Thyroid gland (tissue), 4 donors: ENCODE measurements at regions not wholly inside any gene's neighbourhood (a gene's known extent, or its start where the extent isn't known, plus 50 kb on each side); places are given as distances from the start of the nearest gene placed in this dataset.

Experiments
- POLR2A ChIP-seq, 2 donors: fragments of 450-650 bp; IDR thresholded peaks; one replicate each; pipeline ENCODE4 v1.6.1; 2017; ENCODE audit warnings: antibody characterized with exemption in 2 of 2, mild to moderate bottlenecking in 2 of 2, moderate library complexity in 1 of 2
- TF ChIP-seq, protein P1 (sequence below), 6 experiments: fragments of 200-600 bp in 3 of 6; fragments of 450-650 bp in 3 of 6; sonication (generic) in 3 of 6; IDR thresholded peaks; one replicate each; pipeline ENCODE4 v1.5.1; 2016 to 2019; ENCODE audit warnings: antibody characterized with exemption in 6 of 6, mild to moderate bottlenecking in 2 of 6, inconsistent platforms in 1 of 6, moderate library complexity in 1 of 6

DNA sequence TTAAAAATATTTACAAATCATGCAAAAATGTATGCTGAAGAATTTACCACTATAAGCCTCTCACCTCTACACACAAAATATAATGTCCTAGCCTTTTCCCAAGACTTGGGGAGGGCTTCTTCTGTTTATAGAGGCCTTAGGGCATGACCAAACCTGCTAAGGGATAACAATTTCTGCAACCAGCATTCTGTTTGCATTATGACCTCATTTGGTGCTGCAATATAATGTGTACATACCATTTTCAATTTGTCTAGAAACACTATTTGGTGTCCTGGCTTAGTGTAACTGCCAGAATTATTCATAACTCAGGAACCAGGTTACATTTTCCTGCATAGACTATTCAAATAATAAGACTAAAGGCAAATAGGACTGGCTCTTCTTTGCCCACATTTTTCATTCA, 446.6 kb upstream of the SORCS1 start:
- TF ChIP-seq, protein P1, sequence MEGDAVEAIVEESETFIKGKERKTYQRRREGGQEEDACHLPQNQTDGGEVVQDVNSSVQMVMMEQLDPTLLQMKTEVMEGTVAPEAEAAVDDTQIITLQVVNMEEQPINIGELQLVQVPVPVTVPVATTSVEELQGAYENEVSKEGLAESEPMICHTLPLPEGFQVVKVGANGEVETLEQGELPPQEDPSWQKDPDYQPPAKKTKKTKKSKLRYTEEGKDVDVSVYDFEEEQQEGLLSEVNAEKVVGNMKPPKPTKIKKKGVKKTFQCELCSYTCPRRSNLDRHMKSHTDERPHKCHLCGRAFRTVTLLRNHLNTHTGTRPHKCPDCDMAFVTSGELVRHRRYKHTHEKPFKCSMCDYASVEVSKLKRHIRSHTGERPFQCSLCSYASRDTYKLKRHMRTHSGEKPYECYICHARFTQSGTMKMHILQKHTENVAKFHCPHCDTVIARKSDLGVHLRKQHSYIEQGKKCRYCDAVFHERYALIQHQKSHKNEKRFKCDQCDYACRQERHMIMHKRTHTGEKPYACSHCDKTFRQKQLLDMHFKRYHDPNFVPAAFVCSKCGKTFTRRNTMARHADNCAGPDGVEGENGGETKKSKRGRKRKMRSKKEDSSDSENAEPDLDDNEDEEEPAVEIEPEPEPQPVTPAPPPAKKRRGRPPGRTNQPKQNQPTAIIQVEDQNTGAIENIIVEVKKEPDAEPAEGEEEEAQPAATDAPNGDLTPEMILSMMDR (IDR thresholded peaks at IDR 0.05), result no peak
- no peak for TF ChIP-seq POLR2A (IDR thresholded peaks at IDR 0.05)
